ENCODE measurements at regions not wholly inside any gene's neighbourhood (a gene's known extent, or its start where the extent isn't known, plus 50 kb on each side); places are given as distances from the start of the nearest gene placed in this dataset.

DNA sequence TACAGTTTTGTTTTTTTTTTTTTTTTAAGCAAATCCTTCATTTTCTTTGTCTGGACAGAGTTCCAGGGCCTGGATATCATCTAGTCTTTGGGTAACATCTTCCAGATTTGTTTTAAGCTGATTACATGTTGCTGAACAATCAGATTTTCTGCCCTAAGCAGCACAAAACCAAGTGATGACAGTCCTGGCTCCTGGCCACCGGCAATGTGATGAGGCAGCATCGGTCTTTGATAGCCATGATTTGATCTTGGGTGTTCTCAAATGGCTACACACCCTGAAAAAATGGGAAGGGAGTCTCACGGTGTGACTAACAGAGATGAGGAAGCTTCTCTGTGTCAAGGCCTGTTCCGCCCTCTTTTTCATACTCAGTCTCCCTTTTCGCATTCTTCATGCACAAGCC, 708.6 kb upstream of the ZEB2 start:
- no peak for ATAC-seq

DNA sequence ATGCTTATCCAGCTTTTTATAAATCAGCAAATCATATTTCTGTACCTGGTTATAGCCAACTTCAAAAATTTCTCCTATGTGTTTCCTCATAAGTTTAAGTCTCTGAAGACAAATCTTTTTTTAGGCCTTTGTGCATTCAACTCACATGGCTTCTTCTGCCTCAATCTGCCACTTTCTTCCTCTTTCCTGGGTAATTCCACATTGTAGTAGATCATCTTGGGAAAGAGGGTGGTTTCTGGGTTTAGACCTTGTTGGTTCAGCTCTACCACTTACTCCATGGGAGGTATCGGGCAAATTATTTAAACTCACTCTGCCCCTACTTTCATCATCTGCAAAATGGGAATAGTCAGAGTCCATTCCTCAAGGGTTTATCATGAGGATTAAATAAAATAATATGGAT, 707.0 kb upstream of the ZEB2 start:
- Histone ChIP-seq H3K27me3 (no peaks in the 10 kb centered on the region), H3K27ac (no peak overlapping the region), H3K4me1 (no peaks in the 10 kb centered on the region), H3K4me3 (no peak overlapping the region), H3K9me3 (no peaks in the 10 kb centered on the region), H3K36me3 (no peaks in the 10 kb centered on the region)
- intact Hi-C loops (cut with DNase I) = no loop called here
- TF ChIP-seq, protein P1, sequence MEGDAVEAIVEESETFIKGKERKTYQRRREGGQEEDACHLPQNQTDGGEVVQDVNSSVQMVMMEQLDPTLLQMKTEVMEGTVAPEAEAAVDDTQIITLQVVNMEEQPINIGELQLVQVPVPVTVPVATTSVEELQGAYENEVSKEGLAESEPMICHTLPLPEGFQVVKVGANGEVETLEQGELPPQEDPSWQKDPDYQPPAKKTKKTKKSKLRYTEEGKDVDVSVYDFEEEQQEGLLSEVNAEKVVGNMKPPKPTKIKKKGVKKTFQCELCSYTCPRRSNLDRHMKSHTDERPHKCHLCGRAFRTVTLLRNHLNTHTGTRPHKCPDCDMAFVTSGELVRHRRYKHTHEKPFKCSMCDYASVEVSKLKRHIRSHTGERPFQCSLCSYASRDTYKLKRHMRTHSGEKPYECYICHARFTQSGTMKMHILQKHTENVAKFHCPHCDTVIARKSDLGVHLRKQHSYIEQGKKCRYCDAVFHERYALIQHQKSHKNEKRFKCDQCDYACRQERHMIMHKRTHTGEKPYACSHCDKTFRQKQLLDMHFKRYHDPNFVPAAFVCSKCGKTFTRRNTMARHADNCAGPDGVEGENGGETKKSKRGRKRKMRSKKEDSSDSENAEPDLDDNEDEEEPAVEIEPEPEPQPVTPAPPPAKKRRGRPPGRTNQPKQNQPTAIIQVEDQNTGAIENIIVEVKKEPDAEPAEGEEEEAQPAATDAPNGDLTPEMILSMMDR (IDR thresholded peaks at IDR 0.05) = no peak
- ATAC-seq (no peak), DNase-seq (no peak)

More for the DNA sequence above, 708.6 kb upstream of the ZEB2 start:
- no peaks in the 10 kb centered on the region for H3K9me3 ChIP-seq
- intact Hi-C loops (cut with DNase I) = no loop called here
- no peak overlapping the region for H3K27ac ChIP-seq
- no peaks in the 10 kb centered on the region for H3K27me3 ChIP-seq
- DNase-seq = no peak
- no peak overlapping the region for H3K4me3 ChIP-seq
- no peaks in the 10 kb centered on the region for H3K4me1 ChIP-seq
- TF ChIP-seq, protein P1 (IDR thresholded peaks at IDR 0.05) = no peak
- no peaks in the 10 kb centered on the region for H3K36me3 ChIP-seq

DNA sequence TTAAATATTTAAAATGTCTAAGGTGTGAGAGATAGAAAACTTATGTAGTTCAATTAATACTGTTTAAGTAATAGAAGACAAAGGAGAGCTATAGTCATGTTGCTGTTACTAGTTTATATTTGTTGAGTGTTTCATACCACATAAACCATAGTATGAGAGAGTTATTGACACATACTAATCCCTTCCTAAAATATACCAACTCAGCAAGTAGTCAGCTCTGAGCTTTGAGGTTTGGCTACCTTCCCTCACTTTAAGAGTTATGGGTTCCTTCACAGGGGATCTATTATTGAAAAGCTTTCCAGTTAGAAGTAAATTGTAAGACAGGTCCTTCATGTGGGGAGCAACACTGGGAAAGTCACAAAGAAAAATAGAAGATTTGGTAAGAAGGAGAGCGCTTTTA, 701.6 kb upstream of the ZEB2 start:
- intact Hi-C loops (cut with DNase I) = no loop called here
- TF ChIP-seq, protein P1 (IDR thresholded peaks at IDR 0.05) = no peak
- Histone ChIP-seq H3K27ac (no peak overlapping the region), H3K4me3 (no peak overlapping the region), H3K36me3 (no peaks in the 10 kb centered on the region), H3K27me3 (no peaks in the 10 kb centered on the region), H3K9me3 (no peaks in the 10 kb centered on the region), H3K4me1 (no peaks in the 10 kb centered on the region)
- ATAC-seq (no peak), DNase-seq (no peak)

DNA sequence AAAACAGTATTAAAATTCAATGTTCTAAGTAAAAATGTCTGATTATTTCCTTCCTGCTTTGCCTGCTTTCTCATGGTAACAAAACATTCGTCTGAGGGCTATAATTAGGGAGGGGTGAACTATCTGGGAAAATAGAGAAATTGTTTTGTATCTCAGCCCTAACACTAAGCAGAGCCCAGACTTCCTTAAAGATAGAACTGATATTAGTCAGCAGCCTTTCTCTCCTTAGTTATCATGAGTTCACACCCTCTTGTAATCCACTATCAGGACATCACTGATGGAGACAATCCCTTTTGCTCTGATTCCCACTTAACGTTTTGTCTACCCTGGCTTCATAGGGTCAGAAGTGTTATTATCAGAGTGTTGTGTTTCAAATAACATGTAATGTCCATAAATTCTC, 701.1 kb upstream of the ZEB2 start:
- TF ChIP-seq, protein P1 (IDR thresholded peaks at IDR 0.05) = no peak
- DNase-seq = no peak
- no peaks in the 10 kb centered on the region for H3K36me3 ChIP-seq
- H3K4me1 ChIP-seq = no peaks in the 10 kb centered on the region
- no peak for ATAC-seq
- intact Hi-C loops (cut with DNase I) = no loop called here
- H3K9me3 ChIP-seq = no peaks in the 10 kb centered on the region
- H3K27me3 ChIP-seq = no peaks in the 10 kb centered on the region
- no peak overlapping the region for H3K27ac ChIP-seq
- H3K4me3 ChIP-seq = no peak overlapping the region

DNA sequence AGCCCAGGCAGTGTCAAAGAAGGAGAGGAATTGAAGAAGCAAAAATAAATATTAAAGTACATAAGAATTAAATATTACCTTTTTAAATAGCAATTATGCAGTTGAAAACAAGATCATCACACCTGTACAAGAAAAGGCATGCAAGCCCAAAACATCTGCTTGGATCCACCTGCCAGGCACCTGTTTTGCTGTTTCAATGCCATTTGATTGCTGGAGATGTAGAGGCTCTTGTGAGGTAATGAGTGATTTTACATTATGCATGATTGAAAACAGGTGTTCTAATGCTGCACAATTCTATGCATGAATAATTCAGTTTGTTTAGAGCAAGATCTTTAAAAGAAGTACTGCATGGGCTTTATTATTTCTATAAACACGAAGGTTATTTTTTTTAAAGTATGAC, 700.6 kb upstream of the ZEB2 start:
- Histone ChIP-seq H3K4me3 (no peak overlapping the region), H3K4me1 (no peaks in the 10 kb centered on the region), H3K27ac (no peak overlapping the region), H3K9me3 (no peaks in the 10 kb centered on the region), H3K36me3 (no peaks in the 10 kb centered on the region), H3K27me3 (no peaks in the 10 kb centered on the region)
- TF ChIP-seq, protein P1 (IDR thresholded peaks at IDR 0.05) = no peak
- DNase-seq (no peak), ATAC-seq (no peak)
- intact Hi-C loops (cut with DNase I) = no loop called here

DNA sequence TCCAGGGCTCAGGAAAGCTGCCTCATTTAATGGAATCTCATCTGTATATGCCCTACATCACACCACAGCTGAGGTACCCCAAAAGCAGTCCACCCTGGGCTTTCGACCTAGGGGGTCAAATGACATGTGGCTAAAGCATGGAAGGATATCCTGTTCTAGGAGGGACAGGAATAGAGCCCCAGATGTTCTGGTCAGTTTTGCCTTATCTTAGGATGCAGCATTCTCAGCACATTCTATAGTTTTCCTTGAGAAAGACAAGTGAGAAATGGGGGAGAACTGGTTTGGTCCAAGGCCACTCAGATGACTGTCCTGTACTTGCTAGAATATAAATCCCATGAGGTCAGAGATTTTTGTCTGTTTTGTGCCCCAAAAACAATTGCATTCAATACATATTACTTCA, 688.0 kb upstream of the ZEB2 start:
- DNase-seq (no peak), ATAC-seq (no peak)
- intact Hi-C loops (cut with DNase I) = no loop called here
- no peaks in the 10 kb centered on the region for H3K4me1 ChIP-seq
- H3K36me3 ChIP-seq = no peaks in the 10 kb centered on the region
- no peak overlapping the region for H3K4me3 ChIP-seq
- H3K27me3 ChIP-seq = no peaks in the 10 kb centered on the region
- peaks cover 6% of the 10 kb centered on the region for H3K9me3 ChIP-seq
- TF ChIP-seq, protein P1 (IDR thresholded peaks at IDR 0.05) = no peak
- H3K27ac ChIP-seq = no peak overlapping the region
